Cardiac fibroblast (primary cell): ENCODE measurements at regions not wholly inside any gene's neighbourhood (a gene's known extent, or its start where the extent isn't known, plus 50 kb on each side); places are given as distances from the start of the nearest gene placed in this dataset.
"Not testable (repeated sequence)": the region's sequence is repeated elsewhere in the genome, so short reads cannot be mapped to it uniquely, and the experiment has no call there.

Experiments used
- DNase-seq, 2 donors: peaks; one replicate each; pipeline versions ENCODE4 v3.0.0 to v3.0.0-alpha.2; 2010; ENCODE audit warnings: low read depth in 2 of 2
- H3K4me3 ChIP-seq, 2 donors: replicated peaks in 1 of 2; 1 replicate in 1 of 2; 2 replicates in 1 of 2; pipeline ENCODE4 v1.5.1; 2011; ENCODE audit warnings: low read depth in 2 of 2, low read length in 2 of 2, mild to moderate bottlenecking in 2 of 2, moderate library complexity in 1 of 2
- TF ChIP-seq, protein P1 (sequence below): IDR thresholded peaks from one replicate; pipeline ENCODE4 v1.5.1; 2011; ENCODE audit warnings: low read depth, mild to moderate bottlenecking, low read length, inconsistent platforms

- H3K4me3 ChIP-seq = no peak overlapping the region
- TF ChIP-seq, protein P1, sequence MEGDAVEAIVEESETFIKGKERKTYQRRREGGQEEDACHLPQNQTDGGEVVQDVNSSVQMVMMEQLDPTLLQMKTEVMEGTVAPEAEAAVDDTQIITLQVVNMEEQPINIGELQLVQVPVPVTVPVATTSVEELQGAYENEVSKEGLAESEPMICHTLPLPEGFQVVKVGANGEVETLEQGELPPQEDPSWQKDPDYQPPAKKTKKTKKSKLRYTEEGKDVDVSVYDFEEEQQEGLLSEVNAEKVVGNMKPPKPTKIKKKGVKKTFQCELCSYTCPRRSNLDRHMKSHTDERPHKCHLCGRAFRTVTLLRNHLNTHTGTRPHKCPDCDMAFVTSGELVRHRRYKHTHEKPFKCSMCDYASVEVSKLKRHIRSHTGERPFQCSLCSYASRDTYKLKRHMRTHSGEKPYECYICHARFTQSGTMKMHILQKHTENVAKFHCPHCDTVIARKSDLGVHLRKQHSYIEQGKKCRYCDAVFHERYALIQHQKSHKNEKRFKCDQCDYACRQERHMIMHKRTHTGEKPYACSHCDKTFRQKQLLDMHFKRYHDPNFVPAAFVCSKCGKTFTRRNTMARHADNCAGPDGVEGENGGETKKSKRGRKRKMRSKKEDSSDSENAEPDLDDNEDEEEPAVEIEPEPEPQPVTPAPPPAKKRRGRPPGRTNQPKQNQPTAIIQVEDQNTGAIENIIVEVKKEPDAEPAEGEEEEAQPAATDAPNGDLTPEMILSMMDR = no peak
- DNase-seq = no peak
These were observed 110.8 kb upstream of the LIPC start for GRCh38 chr15:58321034-58321433.

- DNase-seq = no peak
- H3K4me3 ChIP-seq = no peak overlapping the region
- TF ChIP-seq, protein P1 = no peak
These were observed 109.5 kb upstream of the LIPC start for GRCh38 chr15:58322253-58322652.

DNA sequence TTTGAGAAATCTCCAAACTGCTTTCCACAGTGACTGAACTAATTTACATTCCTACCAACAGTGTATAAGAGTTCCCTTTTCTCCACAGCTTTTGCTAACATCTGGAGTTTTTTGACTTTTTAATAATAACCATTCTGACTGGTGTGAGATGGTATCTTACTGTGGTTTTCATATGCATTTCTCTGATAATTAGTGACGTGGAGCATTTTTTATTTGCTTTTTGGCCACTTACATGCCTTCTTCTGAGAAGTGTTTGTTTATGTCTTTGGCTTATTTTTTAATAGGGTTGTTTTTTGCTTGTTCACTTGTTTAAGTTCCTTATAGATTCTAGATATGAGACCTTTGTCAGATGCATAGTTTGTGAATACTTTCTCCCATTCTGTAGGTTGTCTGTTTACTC is 108.5 kb upstream of the LIPC start:
- H3K4me3 ChIP-seq, DNase-seq: not testable (repeated sequence)

DNA sequence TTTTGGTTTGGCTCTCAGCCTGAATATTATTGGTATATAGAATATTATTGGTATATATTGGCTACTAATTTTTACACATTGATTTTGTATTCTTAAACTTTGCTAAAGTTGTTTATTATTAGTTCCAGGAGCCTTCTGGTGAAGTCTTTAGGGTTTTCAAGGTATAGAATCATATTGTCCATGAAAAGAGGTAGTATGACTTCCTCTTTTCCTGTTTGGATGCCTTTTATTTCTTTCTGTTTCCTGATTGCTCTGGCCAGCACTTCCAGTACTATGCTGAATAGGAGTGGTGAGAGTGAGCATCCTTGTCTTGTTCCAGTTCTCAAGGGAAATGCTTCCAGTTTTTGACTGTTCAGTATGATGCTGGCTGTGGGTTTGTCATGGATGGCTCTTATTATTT is 107.3 kb upstream of the LIPC start:
- no peak overlapping the region for H3K4me3 ChIP-seq
- no peak for DNase-seq
- TF ChIP-seq, protein P1 = no peak

DNA sequence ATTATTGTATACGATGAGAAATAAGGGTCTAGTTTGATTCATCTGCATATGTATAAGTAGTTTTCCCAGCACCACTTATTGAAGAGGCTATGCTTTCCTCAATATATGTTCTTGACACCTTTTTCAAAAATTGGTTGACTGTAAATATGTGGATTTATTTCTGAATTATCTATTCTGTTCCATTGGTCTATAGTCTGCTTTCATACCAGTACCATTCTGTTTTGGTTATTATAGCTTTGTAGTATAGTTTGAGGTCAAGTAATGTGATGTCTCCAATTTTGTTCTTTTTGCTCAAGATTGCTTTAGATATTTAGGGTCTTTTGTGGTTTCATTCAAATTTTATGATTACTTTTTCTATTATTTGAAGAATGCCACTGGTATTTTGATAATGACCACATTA is 103.8 kb upstream of the LIPC start:
- DNase-seq = no peak
- H3K4me3 ChIP-seq = no peak overlapping the region
- TF ChIP-seq, protein P1 = no peak

GRCh38 chr15:58329211-58329610 is 102.6 kb upstream of the LIPC start:
- H3K4me3 ChIP-seq = no peak overlapping the region
- TF ChIP-seq, protein P1 = no peak
- no peak for DNase-seq

DNA sequence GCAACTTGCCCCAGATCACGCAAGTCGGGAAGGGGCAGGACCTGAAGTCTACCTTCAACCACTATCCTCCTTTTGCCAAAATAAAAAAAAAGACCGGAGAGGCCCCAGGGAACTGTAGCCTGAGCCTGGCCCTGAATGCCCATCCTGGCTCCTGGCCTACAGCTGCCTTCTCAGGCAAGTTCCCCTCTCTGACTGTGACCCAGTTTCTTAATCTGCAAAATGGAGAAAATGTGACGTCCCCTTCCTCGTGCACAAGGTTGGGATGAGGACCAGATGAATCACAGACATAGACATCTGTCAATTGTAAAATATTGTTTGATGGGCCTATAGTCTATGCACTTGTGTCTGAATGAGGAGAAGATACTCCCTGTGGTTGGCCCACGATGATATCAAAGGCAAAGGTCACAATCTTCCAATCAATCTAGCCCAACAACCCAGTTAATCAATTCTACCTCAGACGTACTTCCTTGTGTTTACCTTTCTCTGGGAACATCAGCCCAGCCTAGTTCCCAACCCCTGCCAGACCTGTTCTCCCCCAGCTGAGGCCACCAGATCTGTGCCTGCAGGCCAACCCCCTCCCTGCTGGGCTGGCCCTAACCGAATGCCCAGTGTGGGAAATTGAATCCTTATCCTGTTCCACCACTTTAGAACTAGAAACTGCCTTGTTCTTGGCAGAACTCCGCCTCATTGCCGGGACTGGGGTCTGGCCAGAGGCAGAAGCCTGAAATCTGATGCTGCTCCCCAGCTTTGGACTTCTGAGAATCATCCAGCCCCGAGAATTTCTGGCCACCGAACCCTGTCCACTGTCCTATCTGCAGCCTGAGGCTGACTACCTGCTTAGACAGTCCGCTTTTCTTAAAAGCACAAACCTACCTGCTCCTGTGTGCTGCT is 101.8 kb upstream of the LIPC start:
- no peak overlapping the region for H3K4me3 ChIP-seq
- no peak for DNase-seq
- TF ChIP-seq, protein P1 = no peak
